ENCODE measurements at regions not wholly inside any gene's neighbourhood (a gene's known extent, or its start where the extent isn't known, plus 50 kb on each side); places are given as distances from the start of the nearest gene placed in this dataset.

DNA sequence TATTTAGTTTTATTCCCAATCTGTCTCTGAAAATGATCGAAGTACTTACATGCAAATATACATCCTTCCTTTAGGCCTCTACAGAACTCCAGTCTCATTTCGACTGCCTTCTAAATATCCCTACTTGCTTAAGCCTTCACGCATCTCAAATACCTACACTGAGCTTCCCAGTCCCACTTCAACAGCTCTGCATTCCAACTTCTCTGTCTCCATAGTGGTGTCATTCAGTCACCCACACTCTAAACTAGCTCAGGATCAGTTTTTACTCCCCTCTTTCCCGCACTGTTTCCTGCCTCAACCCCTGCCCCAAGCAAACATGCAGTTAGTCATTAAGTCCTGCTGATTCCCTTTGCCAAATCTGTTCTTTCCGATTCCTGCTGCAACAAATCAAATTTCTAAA lies 91.8 kb upstream of the PREP start:
- TF ChIP-seq POLR2A (IDR thresholded peaks at IDR 0.05): no peak
- TF ChIP-seq, protein P1, sequence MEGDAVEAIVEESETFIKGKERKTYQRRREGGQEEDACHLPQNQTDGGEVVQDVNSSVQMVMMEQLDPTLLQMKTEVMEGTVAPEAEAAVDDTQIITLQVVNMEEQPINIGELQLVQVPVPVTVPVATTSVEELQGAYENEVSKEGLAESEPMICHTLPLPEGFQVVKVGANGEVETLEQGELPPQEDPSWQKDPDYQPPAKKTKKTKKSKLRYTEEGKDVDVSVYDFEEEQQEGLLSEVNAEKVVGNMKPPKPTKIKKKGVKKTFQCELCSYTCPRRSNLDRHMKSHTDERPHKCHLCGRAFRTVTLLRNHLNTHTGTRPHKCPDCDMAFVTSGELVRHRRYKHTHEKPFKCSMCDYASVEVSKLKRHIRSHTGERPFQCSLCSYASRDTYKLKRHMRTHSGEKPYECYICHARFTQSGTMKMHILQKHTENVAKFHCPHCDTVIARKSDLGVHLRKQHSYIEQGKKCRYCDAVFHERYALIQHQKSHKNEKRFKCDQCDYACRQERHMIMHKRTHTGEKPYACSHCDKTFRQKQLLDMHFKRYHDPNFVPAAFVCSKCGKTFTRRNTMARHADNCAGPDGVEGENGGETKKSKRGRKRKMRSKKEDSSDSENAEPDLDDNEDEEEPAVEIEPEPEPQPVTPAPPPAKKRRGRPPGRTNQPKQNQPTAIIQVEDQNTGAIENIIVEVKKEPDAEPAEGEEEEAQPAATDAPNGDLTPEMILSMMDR (IDR thresholded peaks at IDR 0.05): no peak
- intact Hi-C loops (cut with DNase I): no loop called here
- Histone ChIP-seq H3K4me3 (no peak overlapping the region), H3K4me1 (no peaks in the 10 kb centered on the region), H3K9me3 (no peaks in the 10 kb centered on the region), H3K36me3 (replicated peaks in 1 of 2; ENCODE audit: insufficient read depth in 1 of 2, low read depth in 2 of 2) (no peaks in the 10 kb centered on the region), H3K27me3 (no peaks in the 10 kb centered on the region), H3K27ac (no peak overlapping the region)
- DNase-seq: no peak
- no peak for ATAC-seq
- WGBS, 2 donors: 79 to 81% methylated on average over 5 of the region's 5 CpGs

DNA sequence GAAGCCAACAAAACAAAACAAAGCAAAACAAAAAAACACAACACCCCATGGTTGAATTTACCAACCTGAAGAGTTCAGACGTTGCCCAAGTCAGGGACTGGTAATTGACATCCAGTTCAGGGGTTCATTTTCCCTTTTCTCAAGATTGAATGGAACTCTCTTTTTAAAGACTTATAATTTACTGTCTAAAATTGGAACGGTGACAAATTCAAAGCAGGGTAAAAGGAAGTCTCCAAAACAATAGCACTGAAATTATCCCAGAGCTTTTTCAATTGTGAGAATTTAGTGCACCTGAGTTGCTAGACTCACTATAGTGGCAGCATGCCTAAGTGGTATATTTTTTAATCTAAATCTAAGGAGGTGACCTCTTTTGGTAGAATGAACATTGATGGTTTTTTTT lies 90.9 kb upstream of the PREP start:
- 63 to 71% methylated on average over 2 of the region's 2 CpGs for WGBS, 2 donors
- ATAC-seq: no peak
- no peak overlapping the region for H3K4me3 ChIP-seq
- no peaks in the 10 kb centered on the region for H3K36me3 ChIP-seq (replicated peaks in 1 of 2; ENCODE audit: insufficient read depth in 1 of 2, low read depth in 2 of 2)
- intact Hi-C loops (cut with DNase I): no loop called here
- no peak for TF ChIP-seq POLR2A (IDR thresholded peaks at IDR 0.05)
- TF ChIP-seq, protein P1 (IDR thresholded peaks at IDR 0.05): no peak
- H3K27ac ChIP-seq: no peak overlapping the region
- H3K4me1 ChIP-seq: no peaks in the 10 kb centered on the region
- no peaks in the 10 kb centered on the region for H3K9me3 ChIP-seq
- H3K27me3 ChIP-seq: no peaks in the 10 kb centered on the region
- DNase-seq: no peak

DNA sequence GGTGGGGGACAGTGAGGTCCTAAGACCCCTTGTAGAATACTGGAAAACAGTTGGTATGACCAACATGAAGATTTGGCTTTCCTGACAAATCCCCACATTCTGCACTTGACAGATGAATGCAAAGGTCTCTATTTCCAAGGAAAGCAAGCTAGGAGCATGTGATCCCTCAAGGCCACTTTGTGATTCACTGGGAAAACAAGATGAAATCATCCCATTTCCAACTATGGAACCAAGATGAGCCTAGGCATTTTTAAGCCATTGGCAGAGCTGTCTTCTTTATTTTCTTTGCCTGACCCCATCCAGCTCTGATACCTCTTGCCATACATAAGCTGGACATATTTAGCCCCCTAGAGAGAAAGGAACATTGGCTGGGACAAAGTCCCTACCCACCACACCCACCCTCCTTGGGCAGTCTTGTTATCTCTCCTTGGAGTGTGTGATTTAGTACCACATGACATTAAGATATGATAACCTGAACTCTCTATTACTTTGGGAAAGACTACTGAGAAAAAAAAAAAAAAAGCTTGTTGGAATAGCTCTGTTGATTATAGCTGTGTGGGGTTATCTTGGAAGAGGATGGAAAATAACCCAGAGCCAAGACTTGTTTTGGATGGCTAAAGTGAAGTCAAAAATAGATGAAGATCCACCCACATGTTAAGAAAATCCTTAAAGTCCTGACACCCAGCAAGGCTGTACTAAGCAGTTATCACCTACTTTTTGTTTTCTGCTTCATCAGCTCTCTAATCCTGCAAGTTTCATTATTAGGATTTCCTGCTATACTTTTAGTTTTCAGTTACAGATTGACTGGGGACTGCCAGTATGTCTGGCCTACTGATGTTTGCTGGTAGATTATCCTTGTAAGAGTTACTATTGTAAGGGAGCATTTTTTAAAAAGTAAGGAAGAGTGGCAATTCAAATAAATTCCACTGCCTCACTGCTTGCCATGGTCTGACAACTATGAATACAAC lies 90.1 kb upstream of the PREP start:
- Histone ChIP-seq H3K27ac (no peak overlapping the region), H3K4me1 (no peaks in the 10 kb centered on the region), H3K27me3 (no peaks in the 10 kb centered on the region), H3K4me3 (no peak overlapping the region), H3K36me3 (replicated peaks in 1 of 2; ENCODE audit: insufficient read depth in 1 of 2, low read depth in 2 of 2) (no peaks in the 10 kb centered on the region), H3K9me3 (no peaks in the 10 kb centered on the region)
- DNase-seq (no peak), ATAC-seq (no peak)
- TF ChIP-seq POLR2A (IDR thresholded peaks at IDR 0.05): no peak
- TF ChIP-seq, protein P1 (IDR thresholded peaks at IDR 0.05): no peak
- intact Hi-C loops (cut with DNase I): no loop called here

DNA sequence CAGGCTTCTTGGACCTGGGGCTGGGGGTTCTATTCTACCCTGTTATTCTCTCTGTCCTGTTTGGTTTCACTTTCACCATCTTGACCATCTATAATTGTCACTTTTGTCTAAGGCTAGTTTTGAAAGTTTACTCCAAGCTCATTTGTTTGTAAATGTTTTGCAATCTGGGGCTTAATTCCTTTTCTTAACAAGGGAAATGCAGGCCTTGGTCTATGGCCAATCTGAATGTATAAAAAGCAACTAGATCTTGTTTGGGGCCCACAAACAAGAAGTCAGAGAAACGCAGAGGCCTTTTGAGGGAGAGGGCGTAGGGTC lies 86.3 kb upstream of the PREP start:
- H3K27ac ChIP-seq: no peak overlapping the region
- TF ChIP-seq, protein P1 (IDR thresholded peaks at IDR 0.05): no peak
- TF ChIP-seq POLR2A (IDR thresholded peaks at IDR 0.05): no peak
- intact Hi-C loops (cut with DNase I): no loop called here
- H3K9me3 ChIP-seq: no peaks in the 10 kb centered on the region
- H3K36me3 ChIP-seq (replicated peaks in 1 of 2; ENCODE audit: insufficient read depth in 1 of 2, low read depth in 2 of 2): no peaks in the 10 kb centered on the region
- DNase-seq: no peak
- 84 to 86% methylated on average over 2 of the region's 2 CpGs for WGBS, 2 donors
- ATAC-seq: no peak
- no peaks in the 10 kb centered on the region for H3K4me1 ChIP-seq
- H3K4me3 ChIP-seq: no peak overlapping the region
- H3K27me3 ChIP-seq: no peaks in the 10 kb centered on the region

All from body of pancreas (tissue), 4 donors.